ENCODE measurements at regions not wholly inside any gene's neighbourhood (a gene's known extent, or its start where the extent isn't known, plus 50 kb on each side); places are given as distances from the start of the nearest gene placed in this dataset.

GRCh38 chr1:38120552-38121230 lies 74.1 kb upstream of the POU3F1 start:
- Histone ChIP-seq H3K4me1 (no peaks in the 10 kb centered on the region), H4K20me1 (ENCODE audit: low read depth) (no peaks in the 10 kb centered on the region), H3K4me2 (no peak overlapping the region), H3K27ac (no peak overlapping the region), H3K79me2 (ENCODE audit: low read depth) (no peaks in the 10 kb centered on the region), H2AFZ (replicated peaks) (no peak overlapping the region), H3F3A (ENCODE audit: low read depth) (no peaks in the 10 kb centered on the region), H3K9me3 (ENCODE audit: low read depth) (no peaks in the 10 kb centered on the region), H3K36me3 (no peaks in the 10 kb centered on the region), H3K27me3 (no peaks in the 10 kb centered on the region), H3K9ac (no peak overlapping the region), H3K4me3 (no peak overlapping the region)
- Mint-ChIP-seq H3K4me1 (peaks cover 5% of the 10 kb centered on the region), H3K27me3 (ENCODE audit: insufficient read depth, low read depth) (peaks cover 11% of the 10 kb centered on the region), H3K36me3 (no peaks in the 10 kb centered on the region), H3K4me3 (peak overlapping the region; percentile 30), H3K9me3 (no peaks in the 10 kb centered on the region), H3K27ac (no peak overlapping the region)
- DNase-seq (ENCODE audit: low spot score) = no peak
- TF ChIP-seq CTCF (IDR thresholded peaks at IDR 0.05) = no peak
- TF ChIP-seq EZH2phosphoT487 (IDR thresholded peaks at IDR 0.05) = no peak
- TF ChIP-seq EZH2 (IDR thresholded peaks at IDR 0.05) = no peak

- H3K4me1 Mint-ChIP-seq = peaks cover 5% of the 10 kb centered on the region
- H3K36me3 Mint-ChIP-seq = no peaks in the 10 kb centered on the region
- no peak overlapping the region for H3K4me3 Mint-ChIP-seq
- Histone ChIP-seq H3K36me3 (no peaks in the 10 kb centered on the region), H3K4me2 (no peak overlapping the region), H3K9ac (no peak overlapping the region), H3K4me1 (no peaks in the 10 kb centered on the region), H3K27me3 (no peaks in the 10 kb centered on the region), H3K27ac (no peak overlapping the region), H3F3A (ENCODE audit: low read depth) (no peaks in the 10 kb centered on the region), H3K9me3 (ENCODE audit: low read depth) (no peaks in the 10 kb centered on the region), H4K20me1 (ENCODE audit: low read depth) (no peaks in the 10 kb centered on the region), H3K79me2 (ENCODE audit: low read depth) (no peaks in the 10 kb centered on the region), H3K4me3 (no peak overlapping the region), H2AFZ (replicated peaks) (no peak overlapping the region)
- peaks cover 11% of the 10 kb centered on the region for H3K27me3 Mint-ChIP-seq (ENCODE audit: insufficient read depth, low read depth)
- DNase-seq (ENCODE audit: low spot score) = no peak
- peak overlapping the region; percentile 89 for H3K27ac Mint-ChIP-seq
- TF ChIP-seq EZH2phosphoT487 (IDR thresholded peaks at IDR 0.05) = no peak
- TF ChIP-seq CTCF (IDR thresholded peaks at IDR 0.05) = no peak
- TF ChIP-seq EZH2 (IDR thresholded peaks at IDR 0.05) = no peak
- no peaks in the 10 kb centered on the region for H3K9me3 Mint-ChIP-seq
Observed at GRCh38 chr1:38118976-38119375, 72.4 kb upstream of the POU3F1 start.

GRCh38 chr1:38117444-38117887 lies 70.9 kb upstream of the POU3F1 start:
- H3K9me3 Mint-ChIP-seq = no peaks in the 10 kb centered on the region
- Histone ChIP-seq H3K9ac (no peak overlapping the region), H3K79me2 (ENCODE audit: low read depth) (no peaks in the 10 kb centered on the region), H2AFZ (replicated peaks) (no peak overlapping the region), H3K4me2 (no peak overlapping the region), H3K36me3 (no peaks in the 10 kb centered on the region), H3K4me1 (peaks cover 9% of the 10 kb centered on the region), H3K27me3 (no peaks in the 10 kb centered on the region), H4K20me1 (ENCODE audit: low read depth) (no peaks in the 10 kb centered on the region), H3F3A (ENCODE audit: low read depth) (peaks cover 9% of the 10 kb centered on the region), H3K9me3 (ENCODE audit: low read depth) (no peaks in the 10 kb centered on the region), H3K27ac (no peak overlapping the region), H3K4me3 (no peak overlapping the region)
- DNase-seq (ENCODE audit: low spot score) = no peak
- H3K4me3 Mint-ChIP-seq = no peak overlapping the region
- peaks cover 5% of the 10 kb centered on the region for H3K4me1 Mint-ChIP-seq
- H3K27me3 Mint-ChIP-seq (ENCODE audit: insufficient read depth, low read depth) = peaks cover 8% of the 10 kb centered on the region
- no peaks in the 10 kb centered on the region for H3K36me3 Mint-ChIP-seq
- H3K27ac Mint-ChIP-seq = no peak overlapping the region
- TF ChIP-seq EZH2 (IDR thresholded peaks at IDR 0.05) = no peak
- no peak for TF ChIP-seq EZH2phosphoT487 (IDR thresholded peaks at IDR 0.05)
- no peak for TF ChIP-seq CTCF (IDR thresholded peaks at IDR 0.05)
